ENCODE measurements at regions not wholly inside any gene's neighbourhood (a gene's known extent, or its start where the extent isn't known, plus 50 kb on each side); places are given as distances from the start of the nearest gene placed in this dataset.

- TF ChIP-seq GATA3 (IDR thresholded peaks at IDR 0.05; ENCODE audit: low read depth, low read length), result no peak
- TF ChIP-seq GATA2 (IDR thresholded peaks at IDR 0.05; ENCODE audit: low read depth, low read length), result no peak
These were observed 182.0 kb upstream of the SPOPL start for GRCh38 chr2:138319616-138320015.
